Hematopoietic multipotent progenitor cell treated with erythropoietin and hydrocortisone succinate and interleukin-3 and kit ligand, for 8 days (in vitro differentiated cells): ENCODE measurements at regions not wholly inside any gene's neighbourhood (a gene's known extent, or its start where the extent isn't known, plus 50 kb on each side); places are given as distances from the start of the nearest gene placed in this dataset.
"Not testable (repeated sequence)": the region's sequence is repeated elsewhere in the genome, so short reads cannot be mapped to it uniquely, and the experiment has no call there.

ENCODE experiments used
- DNase-seq: peaks from one replicate; pipeline ENCODE4 v3.0.0-alpha.2; 2015

DNA sequence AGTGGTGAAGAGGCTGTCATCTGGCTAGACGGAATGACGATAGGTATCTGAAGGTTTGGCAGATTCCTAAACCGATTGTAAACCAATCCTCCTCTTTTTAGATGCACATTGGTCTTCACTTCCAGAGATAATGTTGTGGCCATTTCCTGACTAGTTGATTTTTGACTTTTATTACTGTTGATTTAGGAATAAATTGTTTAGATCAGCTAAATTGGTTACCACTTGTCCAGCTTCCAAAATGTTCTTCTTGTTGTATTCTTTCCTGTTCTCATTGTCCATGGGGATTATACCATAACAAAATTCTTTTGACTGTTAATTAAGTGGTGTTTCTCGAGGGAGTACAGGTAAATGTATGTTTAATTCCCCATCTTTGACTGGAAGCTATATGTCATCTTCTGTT lies 119.7 kb downstream of the MACROH2A1 start:
- no peak for DNase-seq

DNA sequence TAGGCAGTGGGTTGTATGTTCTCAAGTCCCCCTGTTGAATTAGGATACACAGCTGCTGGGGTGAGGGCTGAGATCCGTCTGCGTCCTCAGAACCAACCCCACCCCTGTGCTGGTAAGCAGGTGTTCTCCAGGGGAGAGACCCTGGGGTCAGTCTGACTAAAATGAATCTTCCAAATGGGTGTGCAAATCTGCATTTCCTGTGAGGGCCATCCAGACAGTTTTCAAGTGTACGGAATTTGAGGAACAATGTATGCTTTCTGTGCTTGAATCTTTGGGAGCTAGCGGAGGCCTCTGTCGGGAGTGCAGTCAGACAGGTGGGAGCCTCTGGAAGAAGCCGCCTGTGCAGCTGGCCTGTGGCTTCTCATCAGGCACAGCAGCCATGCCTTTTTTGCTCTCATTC lies 122.9 kb downstream of the MACROH2A1 start:
- DNase-seq = no peak

DNA sequence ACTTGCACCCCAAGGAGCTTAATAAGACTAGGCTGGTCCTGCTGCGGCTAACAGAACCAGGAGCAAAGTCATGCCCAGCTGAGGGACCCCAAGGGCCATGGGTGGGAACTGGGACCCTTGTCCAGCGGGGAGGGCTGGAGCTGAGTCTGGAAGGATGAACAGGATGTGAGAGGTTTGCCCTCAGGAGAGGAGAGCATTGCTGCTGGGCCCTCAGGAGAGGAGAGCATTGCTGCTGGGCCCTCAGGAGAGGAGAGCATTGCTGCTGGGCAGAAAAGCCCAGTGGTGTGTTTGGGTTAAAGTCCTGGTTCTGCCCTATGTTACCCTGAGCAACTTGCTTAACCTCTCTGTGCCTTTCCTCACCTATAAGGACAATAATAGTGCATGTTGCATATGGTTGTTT lies 125.8 kb downstream of the MACROH2A1 start:
- no peak for DNase-seq

- no peak for DNase-seq
Measured at GRCh38 chr5:135272311-135272805, 126.7 kb downstream of the MACROH2A1 start.

DNA sequence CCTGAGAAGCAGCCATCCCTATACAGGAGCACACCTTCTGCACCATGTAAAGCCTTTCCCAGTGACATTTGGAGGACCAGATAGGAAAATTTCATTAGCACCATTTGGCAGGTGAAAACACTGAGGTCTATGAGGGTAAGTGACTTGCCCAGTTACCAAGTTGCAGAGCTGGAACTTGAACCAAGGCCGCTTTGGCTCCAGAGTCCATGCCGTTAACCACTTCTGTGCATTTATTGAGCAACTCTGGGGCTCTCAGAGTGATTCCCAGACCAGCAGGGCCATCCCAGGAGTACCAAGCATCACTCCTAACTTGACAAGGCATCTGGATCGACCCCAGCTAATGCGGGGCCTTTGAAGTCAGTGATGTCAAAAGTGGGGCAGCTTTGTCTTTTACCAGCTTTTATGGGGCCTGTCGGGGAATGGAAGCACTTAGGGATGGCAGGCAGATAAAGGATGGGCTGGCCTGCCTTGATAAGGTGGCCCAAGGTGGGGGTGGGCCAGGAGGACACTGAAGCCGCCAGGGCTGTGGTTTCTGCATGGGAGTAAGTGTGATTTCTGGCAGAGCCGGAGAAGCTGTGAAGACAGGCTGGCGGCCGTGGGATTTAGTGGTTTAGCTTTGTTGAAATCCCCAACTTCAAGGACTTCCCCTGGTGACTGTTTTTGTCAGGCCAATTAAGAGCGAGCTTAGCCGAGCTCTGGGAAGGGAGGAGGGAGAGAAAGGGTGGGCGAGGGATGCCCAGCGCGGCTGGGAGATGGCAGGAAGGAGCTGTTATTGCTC lies 127.3 kb downstream of the MACROH2A1 start:
- peak; percentile 92 for DNase-seq

GRCh38 chr5:135269931-135270421 lies 129.1 kb downstream of the MACROH2A1 start:
- DNase-seq = no peak

DNA sequence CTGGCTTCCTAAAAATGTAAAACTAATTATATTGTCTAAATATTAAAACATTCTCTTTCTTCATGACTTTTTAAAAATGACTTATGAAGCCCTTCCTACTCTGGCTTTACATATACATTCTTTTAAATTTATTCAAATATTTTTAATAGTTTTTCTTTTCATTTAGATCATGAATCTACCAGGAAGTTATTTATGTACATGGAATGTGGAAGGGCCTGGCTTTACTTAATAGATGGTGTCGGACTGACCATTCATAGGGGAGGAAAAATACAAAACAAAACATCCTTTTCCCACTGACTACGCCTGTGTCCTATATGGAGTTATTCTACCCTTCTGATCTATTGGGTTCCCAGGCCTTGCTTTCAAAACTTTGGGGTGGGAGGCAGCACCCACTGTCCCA lies 129.8 kb downstream of the MACROH2A1 start:
- no peak for DNase-seq

- DNase-seq = no peak
Measured at GRCh38 chr5:135266975-135267374, 132.1 kb downstream of the MACROH2A1 start.

DNA sequence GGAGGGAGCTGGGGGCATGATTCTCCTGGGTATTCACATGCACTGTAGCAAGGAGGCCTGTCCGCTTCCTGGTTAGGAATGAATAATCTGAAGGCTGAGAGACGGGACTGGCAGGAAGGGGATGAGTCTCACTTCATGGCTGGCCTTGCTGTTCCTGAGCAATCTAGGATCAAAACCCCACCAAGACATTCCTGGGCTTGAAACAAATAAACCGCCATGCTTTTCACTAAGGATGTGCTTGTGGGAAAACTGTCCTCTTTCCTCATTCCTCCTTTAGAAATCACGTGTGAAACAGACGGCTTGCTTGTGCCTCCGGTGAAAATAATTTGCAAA lies 132.8 kb downstream of the MACROH2A1 start:
- no peak for DNase-seq

DNA sequence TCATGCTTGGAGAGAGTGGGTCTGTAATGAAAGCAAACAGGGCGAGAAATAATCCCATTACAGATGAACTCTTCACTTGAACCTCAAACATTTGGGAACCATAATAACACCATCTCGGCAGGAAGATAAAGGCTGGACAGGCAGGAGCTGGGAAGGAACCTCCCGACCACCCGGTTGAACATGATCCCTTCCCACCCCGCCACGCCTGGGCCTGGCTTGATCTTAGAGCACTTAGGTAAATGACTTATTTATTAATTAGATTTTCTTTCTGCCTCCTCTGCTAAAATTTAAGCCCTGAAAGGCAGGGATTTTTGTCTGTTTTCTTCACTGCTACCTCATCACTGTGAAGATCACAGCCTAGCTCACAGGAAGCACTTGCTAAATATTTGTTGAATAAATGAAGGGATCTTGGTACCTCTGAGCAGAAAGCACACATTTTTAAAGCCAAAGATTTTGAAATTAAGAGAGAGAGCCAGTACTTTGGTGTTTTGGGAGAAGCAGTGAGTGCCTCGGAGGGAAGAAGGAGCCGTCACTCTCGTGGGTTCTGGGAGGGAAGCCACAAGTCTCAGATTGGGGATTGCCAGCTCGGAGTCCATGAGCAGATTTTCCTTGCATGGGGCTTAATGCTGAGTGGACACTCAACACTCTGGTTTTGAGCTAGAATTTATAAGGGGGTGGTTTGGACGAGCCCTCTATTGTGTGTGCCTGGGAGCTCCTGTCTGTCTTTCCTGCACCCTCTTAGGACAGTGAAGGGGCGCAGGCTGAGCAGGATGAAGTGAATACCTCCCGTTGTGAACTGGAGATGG lies 133.3 kb downstream of the MACROH2A1 start:
- no peak for DNase-seq

- no peak for DNase-seq
Measured at GRCh38 chr5:135264451-135265440, 134.3 kb downstream of the MACROH2A1 start.

GRCh38 chr5:135263022-135263668 lies 135.9 kb downstream of the MACROH2A1 start:
- DNase-seq = no peak

GRCh38 chr5:135262364-135262763 lies 136.7 kb downstream of the MACROH2A1 start:
- no peak for DNase-seq

GRCh38 chr5:135260108-135260507 lies 138.9 kb downstream of the MACROH2A1 start:
- DNase-seq = not testable (repeated sequence)

GRCh38 chr5:135255461-135256178 lies 143.4 kb downstream of the MACROH2A1 start:
- peak; percentile 20 for DNase-seq

DNA sequence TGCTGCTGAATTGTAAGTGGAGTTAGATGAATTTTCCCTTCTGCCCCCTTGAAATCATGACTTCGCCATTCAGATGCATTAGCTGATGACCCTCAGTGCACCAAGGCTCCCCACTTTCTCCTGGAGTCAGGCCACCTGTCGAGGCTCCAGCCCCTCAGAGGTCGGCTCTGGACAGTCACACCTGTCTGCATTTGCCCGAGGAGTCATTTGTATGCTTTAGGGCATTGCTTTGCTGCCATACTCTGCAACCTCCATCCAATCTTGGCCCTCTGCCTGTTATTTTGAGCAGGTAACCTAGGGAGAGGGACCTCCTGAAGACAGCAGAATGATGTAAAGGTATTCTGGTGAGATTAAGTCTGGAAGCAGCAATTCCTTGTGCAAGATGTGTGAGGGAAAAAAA lies 144.8 kb downstream of the MACROH2A1 start:
- DNase-seq = no peak

DNA sequence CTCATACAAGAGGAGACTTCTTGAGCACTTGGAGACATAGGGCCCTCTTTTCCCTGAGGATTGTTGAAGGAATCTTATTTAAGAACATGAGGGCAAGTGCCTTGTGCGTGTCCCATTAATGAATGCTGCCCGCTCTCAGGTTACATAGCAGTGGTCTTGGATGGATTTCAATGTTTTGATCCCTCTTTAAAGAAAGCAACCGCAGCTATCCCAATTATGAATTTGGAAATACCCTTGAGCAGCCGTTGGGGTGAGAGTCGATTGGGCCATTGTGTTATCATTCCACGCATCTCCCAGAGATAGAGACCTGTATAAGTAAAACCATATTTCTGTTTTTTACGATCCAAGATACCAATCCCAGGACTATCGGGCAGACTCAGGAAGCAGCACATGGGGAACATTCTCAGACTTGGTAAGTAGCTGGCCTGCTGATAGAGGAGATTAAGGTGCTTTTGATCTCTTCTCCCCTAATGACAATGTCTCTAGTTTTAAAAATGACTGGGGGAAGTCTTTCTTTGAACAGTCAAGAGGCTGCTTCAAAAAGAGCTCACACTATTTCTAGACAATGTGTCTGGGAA lies 145.3 kb downstream of the MACROH2A1 start:
- no peak for DNase-seq

DNA sequence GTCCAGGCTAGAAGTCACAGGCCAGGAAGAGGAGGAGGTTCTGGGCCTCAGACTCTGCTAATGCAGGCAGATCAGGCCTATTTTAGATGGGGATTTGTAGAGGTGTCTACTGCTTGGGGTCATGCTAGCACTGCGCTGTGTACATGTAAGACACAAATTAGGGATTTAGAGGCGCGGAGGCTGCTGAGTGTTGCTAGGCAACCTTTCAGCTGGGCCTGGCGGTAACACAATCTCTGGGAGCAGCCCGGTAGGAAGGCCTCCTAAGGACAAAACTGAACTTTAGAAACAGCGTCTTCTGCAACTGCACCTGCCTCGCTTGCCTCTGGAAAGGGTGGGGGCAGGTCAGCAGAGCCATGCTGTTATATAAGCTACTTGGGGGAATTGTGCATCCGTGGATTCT lies 147.9 kb downstream of the MACROH2A1 start:
- DNase-seq = no peak

GRCh38 chr5:135250671-135251070 lies 148.4 kb downstream of the MACROH2A1 start:
- DNase-seq = no peak

DNA sequence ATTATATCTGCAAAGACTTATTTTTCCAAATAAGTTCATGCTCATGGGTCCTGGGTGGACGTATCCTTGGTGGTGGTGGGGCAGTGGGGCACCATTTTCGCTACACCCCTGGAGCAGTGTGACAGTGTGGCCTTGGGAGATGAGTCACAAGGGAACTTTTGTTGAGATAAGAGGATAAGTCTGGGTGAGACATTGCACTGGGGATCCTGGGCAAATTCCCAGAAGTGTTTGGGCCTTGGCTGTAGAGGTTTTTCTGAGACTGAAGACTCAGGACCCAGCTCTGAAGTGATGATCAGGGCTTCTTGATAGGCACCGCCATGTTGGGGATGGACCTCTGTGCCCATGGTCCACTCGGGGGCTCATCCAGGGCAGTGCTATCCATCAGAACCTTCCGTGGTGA lies 149.4 kb downstream of the MACROH2A1 start:
- DNase-seq = peak; percentile 60

DNA sequence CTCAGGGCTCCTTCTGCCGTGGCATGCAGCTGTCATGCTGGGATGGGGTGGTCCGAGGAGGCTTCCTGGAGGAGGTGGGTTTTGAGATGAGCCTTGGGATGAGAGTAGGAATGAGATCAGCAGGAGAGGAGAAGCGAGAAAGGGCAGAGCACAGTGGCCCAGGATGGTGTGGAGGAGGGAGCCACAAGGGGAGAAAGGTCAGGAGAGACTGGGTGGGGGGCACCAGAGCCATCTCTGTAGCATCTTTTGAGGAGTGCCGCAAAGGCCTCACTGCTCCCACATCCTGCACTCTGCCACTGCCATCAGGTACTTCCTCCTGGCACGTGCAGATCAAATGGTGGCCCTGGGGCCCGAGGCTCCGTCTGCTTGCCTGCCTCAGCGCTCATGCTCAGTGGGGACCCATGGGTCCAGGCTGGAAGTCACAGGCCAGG lies 150.2 kb downstream of the MACROH2A1 start:
- no peak for DNase-seq
